GM12878 (cell line): ENCODE measurements at regions not wholly inside any gene's neighbourhood (a gene's known extent, or its start where the extent isn't known, plus 50 kb on each side); places are given as distances from the start of the nearest gene placed in this dataset.

Experiments used
- ATAC-seq: fragments of 200-7000 bp; cut with Tn5 transposase; 3 replicates; pipeline ENCODE4 v1.9.1; 2020; ENCODE audit warnings: mild to moderate bottlenecking, moderate library complexity
- BruUV-seq: library from RNA; stranded (reverse); fragments of 400-500 nt; replicated peaks from 2 replicates; lab custom pipeline; 2021; lab: Mats Ljungman, UMichigan
- CTCF ChIA-PET: fragments of 300-600 bp; sonication (Branson Sonifier 250); formaldehyde crosslinking; extraction: SDS; loops from one replicate; lab custom pipeline; 2021; ENCODE audit warnings: inconsistent platforms; lab: Yijun Ruan, JAX
- POLR2A ChIA-PET: fragments of 350-600 bp; formaldehyde crosslinking; extraction: SDS; loops from one replicate; lab custom pipeline; 2021; ENCODE audit warnings: inconsistent platforms; lab: Charles Lee
- RAD21 ChIA-PET: fragments of 300-600 bp; sonication (Branson Sonifier 250); formaldehyde crosslinking; loops from one replicate; lab custom pipeline; 2023; ENCODE audit warnings: antibody characterized with exemption; ENCODE audit not compliant: unreplicated experiment; lab: Charles Lee
- SMC1A ChIA-PET: fragments of 300-600 bp; sonication (Branson Sonifier 250); formaldehyde crosslinking; loops from one replicate; lab custom pipeline; 2023; ENCODE audit not compliant: unreplicated experiment, uncharacterized antibody; lab: Charles Lee
- DNase-seq: peaks from one replicate; pipeline ENCODE4 v3.0.0-alpha.2; 2011; ENCODE audit warnings: low read depth, low spot score
- FAIRE-seq: peaks from 3 replicates; lab custom pipeline; 2011; peaks lifted over from hg19 to GRCh38; lab: Jason Lieb, UNC
- H2AFZ ChIP-seq: 2 replicates; pipeline ENCODE4 v1.6.0; 2011; ENCODE audit warnings: low read depth, low read length, control low read depth; ENCODE audit not compliant: control insufficient read depth
- H3K27ac ChIP-seq: 2 replicates; pipeline ENCODE4 v1.5.1; 2011; ENCODE audit warnings: control low read depth; ENCODE audit not compliant: control insufficient read depth, insufficient read depth
- H3K27me3 ChIP-seq, 2 experiments: replicated peaks in 1 of 2; 2 replicates each; pipeline versions ENCODE4 v1.6.0 to v1.6.1; 2011; ENCODE audit warnings: low read length in 1 of 2; ENCODE audit not compliant: control insufficient read depth in 2 of 2, insufficient read depth in 2 of 2
- H3K36me3 ChIP-seq, 2 experiments: 2 replicates each; pipeline ENCODE4 v1.5.1; 2011; ENCODE audit warnings: low read length in 1 of 2; ENCODE audit not compliant: control insufficient read depth in 2 of 2, insufficient read depth in 2 of 2
- H3K4me1 ChIP-seq: 2 replicates; pipeline ENCODE4 v1.6.1; 2011; ENCODE audit warnings: mild to moderate bottlenecking, low read length, moderate library complexity, mixed read lengths; ENCODE audit not compliant: control insufficient read depth, insufficient read depth
- H3K4me2 ChIP-seq: 2 replicates; pipeline ENCODE4 v1.6.0; 2011; ENCODE audit warnings: control low read depth; ENCODE audit not compliant: control insufficient read depth, insufficient read depth
- H3K4me3 ChIP-seq: fragments of 200-600 bp; sonication (generic); 2 replicates; pipeline ENCODE4 v1.5.1; 2016
- H3K79me2 ChIP-seq: 2 replicates; pipeline ENCODE4 v1.6.0; 2011; ENCODE audit warnings: low read length; ENCODE audit not compliant: control insufficient read depth, insufficient read depth
- H3K9ac ChIP-seq: 2 replicates; pipeline ENCODE4 v1.8.0; 2011; ENCODE audit warnings: low read length, control low read depth, mixed read lengths; ENCODE audit not compliant: control insufficient read depth, insufficient read depth
- H3K9me3 ChIP-seq: replicated peaks from 3 replicates; pipeline ENCODE4 v1.5.1; 2011; ENCODE audit warnings: mild to moderate bottlenecking, low read length; ENCODE audit not compliant: control insufficient read depth, insufficient read depth
- H4K20me1 ChIP-seq: 2 replicates; pipeline ENCODE4 v1.6.0; 2011; ENCODE audit not compliant: control insufficient read depth, insufficient read depth
- ATF3 ChIP-seq: IDR thresholded peaks from 2 replicates; pipeline ENCODE4 v1.6.1; 2011; ENCODE audit warnings: low read depth, mild to moderate bottlenecking, low read length, moderate library complexity, borderline replicate concordance; ENCODE audit errors: extremely low read depth
- FOXK2 ChIP-seq: fragments of 450-650 bp; IDR thresholded peaks from 2 replicates; pipeline ENCODE4 v1.6.1; 2017; ENCODE audit warnings: mild to moderate bottlenecking, moderate library complexity
- LARP7 ChIP-seq: fragments of 450-650 bp; IDR thresholded peaks from 2 replicates; pipeline ENCODE4 v1.6.1; 2017; ENCODE audit warnings: mild to moderate bottlenecking
- NRF1 ChIP-seq: conservative IDR thresholded peaks from 2 replicates; pipeline ENCODE4 v1.6.1; 2011; ENCODE audit warnings: mild to moderate bottlenecking, low read depth, low read length, improper control_type of control experiment
- SMAD5 ChIP-seq: IDR thresholded peaks from 2 replicates; pipeline ENCODE4 v1.6.1; 2016; ENCODE audit warnings: antibody characterized with exemption, low read depth
- ZBTB40 ChIP-seq: fragments of 450-650 bp; IDR thresholded peaks from 2 replicates; pipeline ENCODE4 v1.6.1; 2016; ENCODE audit warnings: mild to moderate bottlenecking, moderate library complexity, borderline replicate concordance
- WGBS: methylation state at CpG from one replicate; pipeline ENCODE4 v1.1.6; 2016; ENCODE audit warnings: low lambda C conversion rate; ENCODE audit not compliant: insufficient replicate concordance, insufficient coverage; ENCODE audit errors: missing lambda C conversion rate; 5-methylcytosine and 5-hydroxymethylcytosine counted together
- in situ Hi-C: fragments of 300-500 bp; cut with MboI; formaldehyde crosslinking; loops from 9 replicates; pipeline ENCODE4 v1.14.3; 2018; ENCODE audit warnings: mixed read lengths
- intact Hi-C: fragments of 100-400 bp; cut with micrococcal nuclease; formaldehyde crosslinking; loops from one replicate; pipeline ENCODE4 v1.14.2; 2022; ENCODE audit not compliant: unreplicated experiment

GRCh38 chr2:211270257-211270656, 713.9 kb downstream of the CPS1 start:
- H4K20me1 ChIP-seq: no peaks in the 10 kb centered on the region
- 0% methylated on average over 1 of the region's 1 CpG for WGBS
- ChIA-PET SMC1A (interaction anchor here (0.5 to 0.7 kb wide), 2 partner anchors 18 to 140 kb away, joined by 3 to 4 read pairs; no protein-coding TSS in a partner anchor), RAD21 (no interaction called here), CTCF (no interaction called here), POLR2A (no interaction called here)
- intact Hi-C loops (no loop called here), in situ Hi-C loops (no loop called here)
- H3K9ac ChIP-seq: no peak overlapping the region
- BruUV-seq: no TSS peak
- H3K9me3 ChIP-seq: no peaks in the 10 kb centered on the region
- H3K4me2 ChIP-seq: no peak overlapping the region
- H2AFZ ChIP-seq: no peak overlapping the region
- H3K4me3 ChIP-seq: no peak overlapping the region
- FAIRE-seq (no peak), ATAC-seq (no peak), DNase-seq (no peak)
- no peak overlapping the region for H3K27ac ChIP-seq
- no peak for TF ChIP-seq LARP7
- no peak for TF ChIP-seq SMAD5
- TF ChIP-seq ZBTB40: no peak
- TF ChIP-seq NRF1: no peak
- TF ChIP-seq FOXK2: no peak
- no peak for TF ChIP-seq ATF3
- no peaks in the 10 kb centered on the region for H3K4me1 ChIP-seq
- no peaks in the 10 kb centered on the region for H3K27me3 ChIP-seq
- no peaks in the 10 kb centered on the region for H3K36me3 ChIP-seq
- no peaks in the 10 kb centered on the region for H3K79me2 ChIP-seq
